ENCODE measurements at regions not wholly inside any gene's neighbourhood (a gene's known extent, or its start where the extent isn't known, plus 50 kb on each side); places are given as distances from the start of the nearest gene placed in this dataset.

DNA sequence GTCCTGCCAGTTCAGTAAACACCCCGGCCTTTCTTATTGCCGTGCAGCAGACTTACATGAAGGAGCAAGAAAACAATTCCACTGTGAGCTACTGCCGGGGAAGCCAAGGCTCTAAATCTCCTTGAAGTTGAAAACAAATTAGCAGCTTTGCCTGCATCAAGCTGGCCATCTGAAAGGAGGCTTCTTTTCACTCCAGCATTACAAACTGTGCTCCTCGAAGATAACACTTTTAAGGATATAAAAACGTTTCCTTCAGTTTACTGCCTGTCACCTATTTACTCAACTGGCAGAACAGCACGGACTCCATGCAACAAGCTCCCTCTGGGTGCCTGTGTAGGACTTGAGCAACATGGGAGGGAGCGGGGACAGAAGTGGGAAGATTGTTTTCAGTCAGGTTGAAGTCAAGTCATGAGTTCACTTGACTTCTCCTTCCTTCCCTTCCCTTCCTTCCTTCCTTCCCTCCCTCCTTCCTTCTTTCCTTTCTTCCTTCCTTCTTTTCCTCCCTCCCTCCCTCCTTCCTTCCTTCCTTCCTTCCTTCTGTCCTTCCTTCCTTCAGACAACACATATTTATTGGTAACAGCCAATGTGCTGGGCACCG is 67.4 kb downstream of the ZNF608 start (continued):
- TF ChIP-seq, protein P1, sequence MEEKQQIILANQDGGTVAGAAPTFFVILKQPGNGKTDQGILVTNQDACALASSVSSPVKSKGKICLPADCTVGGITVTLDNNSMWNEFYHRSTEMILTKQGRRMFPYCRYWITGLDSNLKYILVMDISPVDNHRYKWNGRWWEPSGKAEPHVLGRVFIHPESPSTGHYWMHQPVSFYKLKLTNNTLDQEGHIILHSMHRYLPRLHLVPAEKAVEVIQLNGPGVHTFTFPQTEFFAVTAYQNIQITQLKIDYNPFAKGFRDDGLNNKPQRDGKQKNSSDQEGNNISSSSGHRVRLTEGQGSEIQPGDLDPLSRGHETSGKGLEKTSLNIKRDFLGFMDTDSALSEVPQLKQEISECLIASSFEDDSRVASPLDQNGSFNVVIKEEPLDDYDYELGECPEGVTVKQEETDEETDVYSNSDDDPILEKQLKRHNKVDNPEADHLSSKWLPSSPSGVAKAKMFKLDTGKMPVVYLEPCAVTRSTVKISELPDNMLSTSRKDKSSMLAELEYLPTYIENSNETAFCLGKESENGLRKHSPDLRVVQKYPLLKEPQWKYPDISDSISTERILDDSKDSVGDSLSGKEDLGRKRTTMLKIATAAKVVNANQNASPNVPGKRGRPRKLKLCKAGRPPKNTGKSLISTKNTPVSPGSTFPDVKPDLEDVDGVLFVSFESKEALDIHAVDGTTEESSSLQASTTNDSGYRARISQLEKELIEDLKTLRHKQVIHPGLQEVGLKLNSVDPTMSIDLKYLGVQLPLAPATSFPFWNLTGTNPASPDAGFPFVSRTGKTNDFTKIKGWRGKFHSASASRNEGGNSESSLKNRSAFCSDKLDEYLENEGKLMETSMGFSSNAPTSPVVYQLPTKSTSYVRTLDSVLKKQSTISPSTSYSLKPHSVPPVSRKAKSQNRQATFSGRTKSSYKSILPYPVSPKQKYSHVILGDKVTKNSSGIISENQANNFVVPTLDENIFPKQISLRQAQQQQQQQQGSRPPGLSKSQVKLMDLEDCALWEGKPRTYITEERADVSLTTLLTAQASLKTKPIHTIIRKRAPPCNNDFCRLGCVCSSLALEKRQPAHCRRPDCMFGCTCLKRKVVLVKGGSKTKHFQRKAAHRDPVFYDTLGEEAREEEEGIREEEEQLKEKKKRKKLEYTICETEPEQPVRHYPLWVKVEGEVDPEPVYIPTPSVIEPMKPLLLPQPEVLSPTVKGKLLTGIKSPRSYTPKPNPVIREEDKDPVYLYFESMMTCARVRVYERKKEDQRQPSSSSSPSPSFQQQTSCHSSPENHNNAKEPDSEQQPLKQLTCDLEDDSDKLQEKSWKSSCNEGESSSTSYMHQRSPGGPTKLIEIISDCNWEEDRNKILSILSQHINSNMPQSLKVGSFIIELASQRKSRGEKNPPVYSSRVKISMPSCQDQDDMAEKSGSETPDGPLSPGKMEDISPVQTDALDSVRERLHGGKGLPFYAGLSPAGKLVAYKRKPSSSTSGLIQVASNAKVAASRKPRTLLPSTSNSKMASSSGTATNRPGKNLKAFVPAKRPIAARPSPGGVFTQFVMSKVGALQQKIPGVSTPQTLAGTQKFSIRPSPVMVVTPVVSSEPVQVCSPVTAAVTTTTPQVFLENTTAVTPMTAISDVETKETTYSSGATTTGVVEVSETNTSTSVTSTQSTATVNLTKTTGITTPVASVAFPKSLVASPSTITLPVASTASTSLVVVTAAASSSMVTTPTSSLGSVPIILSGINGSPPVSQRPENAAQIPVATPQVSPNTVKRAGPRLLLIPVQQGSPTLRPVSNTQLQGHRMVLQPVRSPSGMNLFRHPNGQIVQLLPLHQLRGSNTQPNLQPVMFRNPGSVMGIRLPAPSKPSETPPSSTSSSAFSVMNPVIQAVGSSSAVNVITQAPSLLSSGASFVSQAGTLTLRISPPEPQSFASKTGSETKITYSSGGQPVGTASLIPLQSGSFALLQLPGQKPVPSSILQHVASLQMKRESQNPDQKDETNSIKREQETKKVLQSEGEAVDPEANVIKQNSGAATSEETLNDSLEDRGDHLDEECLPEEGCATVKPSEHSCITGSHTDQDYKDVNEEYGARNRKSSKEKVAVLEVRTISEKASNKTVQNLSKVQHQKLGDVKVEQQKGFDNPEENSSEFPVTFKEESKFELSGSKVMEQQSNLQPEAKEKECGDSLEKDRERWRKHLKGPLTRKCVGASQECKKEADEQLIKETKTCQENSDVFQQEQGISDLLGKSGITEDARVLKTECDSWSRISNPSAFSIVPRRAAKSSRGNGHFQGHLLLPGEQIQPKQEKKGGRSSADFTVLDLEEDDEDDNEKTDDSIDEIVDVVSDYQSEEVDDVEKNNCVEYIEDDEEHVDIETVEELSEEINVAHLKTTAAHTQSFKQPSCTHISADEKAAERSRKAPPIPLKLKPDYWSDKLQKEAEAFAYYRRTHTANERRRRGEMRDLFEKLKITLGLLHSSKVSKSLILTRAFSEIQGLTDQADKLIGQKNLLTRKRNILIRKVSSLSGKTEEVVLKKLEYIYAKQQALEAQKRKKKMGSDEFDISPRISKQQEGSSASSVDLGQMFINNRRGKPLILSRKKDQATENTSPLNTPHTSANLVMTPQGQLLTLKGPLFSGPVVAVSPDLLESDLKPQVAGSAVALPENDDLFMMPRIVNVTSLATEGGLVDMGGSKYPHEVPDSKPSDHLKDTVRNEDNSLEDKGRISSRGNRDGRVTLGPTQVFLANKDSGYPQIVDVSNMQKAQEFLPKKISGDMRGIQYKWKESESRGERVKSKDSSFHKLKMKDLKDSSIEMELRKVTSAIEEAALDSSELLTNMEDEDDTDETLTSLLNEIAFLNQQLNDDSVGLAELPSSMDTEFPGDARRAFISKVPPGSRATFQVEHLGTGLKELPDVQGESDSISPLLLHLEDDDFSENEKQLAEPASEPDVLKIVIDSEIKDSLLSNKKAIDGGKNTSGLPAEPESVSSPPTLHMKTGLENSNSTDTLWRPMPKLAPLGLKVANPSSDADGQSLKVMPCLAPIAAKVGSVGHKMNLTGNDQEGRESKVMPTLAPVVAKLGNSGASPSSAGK (IDR thresholded peaks at IDR 0.05) = peak; percentile 23; the same call in 1 of the 2 replicates
- TF ChIP-seq RCOR1 (IDR thresholded peaks at IDR 0.05; ENCODE audit: borderline replicate concordance in 1 of 2, low read depth in 2 of 2, low read length in 2 of 2) = no peak
- no peak for TF ChIP-seq MCM3 (IDR thresholded peaks at IDR 0.05)
- TF ChIP-seq ZNF592 (IDR thresholded peaks at IDR 0.05) = peak; percentile 32; the same call in 1 of the 2 replicates
- peak; percentile 49; the same call in 1 of the 2 replicates for TF ChIP-seq CBFA2T3 (IDR thresholded peaks at IDR 0.05)
- TF ChIP-seq HDAC1 (IDR thresholded peaks at IDR 0.05) = peak in 1 of 2 experiments; percentile 53; a peak in 1 of 4 replicates
- TF ChIP-seq ETV1 (tag; conservative IDR thresholded peaks at IDR 0.05; ENCODE audit: low read depth) = peak; percentile 54; the same call in 1 of the 2 replicates
- TF ChIP-seq HBP1 (CRISPR knock-in tag; IDR thresholded peaks at IDR 0.05) = 0 out of 2 replicates have a peak, but pooled peaks have one; percentile 49
- peak; percentile 62; the same call in 1 of the 2 replicates for TF ChIP-seq HLTF (IDR thresholded peaks at IDR 0.05)
- no peak for TF ChIP-seq SMAD3 (CRISPR knock-in tag; conservative IDR thresholded peaks at IDR 0.05)
- TF ChIP-seq ZNF140 (CRISPR knock-in tag; IDR thresholded peaks at IDR 0.05) = no peak

All from K562 (cell line).